Nephron (organoid): ENCODE measurements at regions not wholly inside any gene's neighbourhood (a gene's known extent, or its start where the extent isn't known, plus 50 kb on each side); places are given as distances from the start of the nearest gene placed in this dataset.

Experiments used
- H3K27ac Mint-ChIP-seq, 3 experiments: 2 replicates each; pipeline ENCODE4 v1.8.0; 2020; ENCODE audit warnings: mixed read lengths in 3 of 3, mild to moderate bottlenecking in 2 of 3, moderate library complexity in 1 of 3
- H3K27me3 Mint-ChIP-seq: 2 replicates; pipeline ENCODE4 v1.8.0; 2021; ENCODE audit warnings: low read depth, mild to moderate bottlenecking, moderate library complexity, mixed read lengths
- H3K36me3 Mint-ChIP-seq: 2 replicates; pipeline ENCODE4 v1.8.0; 2020; ENCODE audit warnings: low read depth, mixed read lengths
- H3K4me1 Mint-ChIP-seq: 2 replicates; pipeline ENCODE4 v1.8.0; 2020; ENCODE audit warnings: mixed read lengths
- H3K4me3 Mint-ChIP-seq, 3 experiments: 2 replicates each; pipeline ENCODE4 v1.8.0; 2020; ENCODE audit warnings: mild to moderate bottlenecking in 3 of 3, mixed read lengths in 3 of 3, moderate library complexity in 2 of 3
- H3K9me3 Mint-ChIP-seq: 2 replicates; pipeline ENCODE4 v1.8.0; 2020; ENCODE audit warnings: mixed read lengths
- TF ChIP-seq, protein P1 (sequence below), 3 experiments: fragments of 200-600 bp; sonication (generic); IDR thresholded peaks; one replicate each; pipeline ENCODE4 v1.5.0; 2021; ENCODE audit warnings: antibody characterized with exemption in 3 of 3; ENCODE audit not compliant: unreplicated experiment in 3 of 3

DNA sequence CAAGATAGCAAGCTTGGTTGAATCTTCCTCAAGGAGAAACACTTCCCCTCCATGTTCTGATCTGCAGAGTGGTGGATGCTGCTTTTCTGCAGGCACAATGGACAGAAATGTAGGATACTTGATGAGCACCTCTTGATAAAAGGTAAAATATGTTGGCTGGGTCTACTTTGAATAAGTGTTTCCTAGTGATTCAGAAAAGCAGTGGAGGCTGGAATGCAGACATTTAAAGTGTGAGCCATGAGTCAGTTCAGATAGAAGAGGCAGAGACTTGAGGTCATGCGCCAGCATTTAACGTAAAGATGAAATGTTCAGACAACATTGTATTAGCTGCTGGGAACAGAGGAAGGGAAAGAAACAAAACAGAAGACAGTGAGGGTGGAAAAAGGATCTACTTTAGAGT, 403.1 kb downstream of the ADRA2A start:
- H3K36me3 Mint-ChIP-seq = no peaks in the 10 kb centered on the region
- peaks cover 10% of the 10 kb centered on the region for H3K27me3 Mint-ChIP-seq
- no peak overlapping the region for H3K4me3 Mint-ChIP-seq
- H3K27ac Mint-ChIP-seq = no peak overlapping the region
- no peaks in the 10 kb centered on the region for H3K9me3 Mint-ChIP-seq
- peaks cover 14% of the 10 kb centered on the region for H3K4me1 Mint-ChIP-seq
- TF ChIP-seq, protein P1, sequence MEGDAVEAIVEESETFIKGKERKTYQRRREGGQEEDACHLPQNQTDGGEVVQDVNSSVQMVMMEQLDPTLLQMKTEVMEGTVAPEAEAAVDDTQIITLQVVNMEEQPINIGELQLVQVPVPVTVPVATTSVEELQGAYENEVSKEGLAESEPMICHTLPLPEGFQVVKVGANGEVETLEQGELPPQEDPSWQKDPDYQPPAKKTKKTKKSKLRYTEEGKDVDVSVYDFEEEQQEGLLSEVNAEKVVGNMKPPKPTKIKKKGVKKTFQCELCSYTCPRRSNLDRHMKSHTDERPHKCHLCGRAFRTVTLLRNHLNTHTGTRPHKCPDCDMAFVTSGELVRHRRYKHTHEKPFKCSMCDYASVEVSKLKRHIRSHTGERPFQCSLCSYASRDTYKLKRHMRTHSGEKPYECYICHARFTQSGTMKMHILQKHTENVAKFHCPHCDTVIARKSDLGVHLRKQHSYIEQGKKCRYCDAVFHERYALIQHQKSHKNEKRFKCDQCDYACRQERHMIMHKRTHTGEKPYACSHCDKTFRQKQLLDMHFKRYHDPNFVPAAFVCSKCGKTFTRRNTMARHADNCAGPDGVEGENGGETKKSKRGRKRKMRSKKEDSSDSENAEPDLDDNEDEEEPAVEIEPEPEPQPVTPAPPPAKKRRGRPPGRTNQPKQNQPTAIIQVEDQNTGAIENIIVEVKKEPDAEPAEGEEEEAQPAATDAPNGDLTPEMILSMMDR (IDR thresholded peaks at IDR 0.05; ENCODE audit: unreplicated experiment in 3 of 3) = no peak

DNA sequence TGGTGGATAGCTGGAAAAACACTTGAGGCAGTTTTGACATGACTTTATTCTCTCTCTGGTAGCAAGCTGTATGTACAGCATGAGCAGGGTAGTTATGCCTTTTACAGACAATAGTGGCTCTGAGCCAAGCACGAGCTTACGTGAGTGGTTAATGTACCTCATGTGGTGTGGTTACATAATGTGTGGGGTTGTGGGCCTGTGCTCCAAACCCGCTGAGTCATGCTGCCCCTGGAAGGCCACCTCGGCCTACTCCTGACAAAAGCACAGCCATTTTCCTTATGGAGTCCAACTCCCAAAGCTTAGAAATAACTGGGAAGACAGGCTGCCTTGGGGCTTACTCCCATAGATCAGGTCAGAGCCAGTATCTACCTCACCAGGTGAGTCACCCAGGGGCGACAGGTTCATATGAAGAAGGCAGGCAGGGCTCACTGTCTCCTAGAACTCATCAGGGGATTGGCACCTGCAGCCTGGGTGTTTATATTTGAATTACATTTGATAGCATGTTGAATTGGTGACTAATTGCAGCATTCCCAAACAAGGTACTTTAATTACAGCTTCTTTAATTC, 404.5 kb downstream of the ADRA2A start:
- peak overlapping the region in 2 of 3 experiments; percentile 31 to 55 for H3K27ac Mint-ChIP-seq
- H3K27me3 Mint-ChIP-seq = peaks cover 10% of the 10 kb centered on the region
- no peaks in the 10 kb centered on the region for H3K36me3 Mint-ChIP-seq
- H3K4me1 Mint-ChIP-seq = peaks cover 14% of the 10 kb centered on the region
- no peaks in the 10 kb centered on the region for H3K9me3 Mint-ChIP-seq
- TF ChIP-seq, protein P1 (IDR thresholded peaks at IDR 0.05; ENCODE audit: unreplicated experiment in 3 of 3) = no peak
- H3K4me3 Mint-ChIP-seq = no peak overlapping the region

DNA sequence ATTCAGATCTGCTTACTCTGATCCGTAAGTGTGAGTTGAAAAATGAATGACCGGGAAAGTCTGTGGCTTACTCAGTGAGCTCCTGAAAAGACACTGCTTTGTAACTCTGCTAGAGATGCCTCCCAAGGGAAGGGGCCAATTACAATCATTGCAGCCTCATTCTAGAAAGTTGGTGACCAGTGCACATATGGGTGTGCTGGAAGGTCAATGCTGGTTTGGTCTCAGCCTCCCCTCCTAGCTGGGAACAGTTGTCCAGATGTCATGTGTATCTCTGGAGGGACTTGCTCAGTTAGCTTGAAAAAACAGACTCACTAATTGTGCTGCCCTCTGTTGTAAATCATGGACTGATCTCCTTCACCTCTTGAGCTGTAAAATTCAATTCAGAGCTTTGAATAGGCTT, 405.0 kb downstream of the ADRA2A start:
- TF ChIP-seq, protein P1 (IDR thresholded peaks at IDR 0.05; ENCODE audit: unreplicated experiment in 3 of 3) = no peak
- Mint-ChIP-seq H3K27ac (peak overlapping the region in 1 of 3 experiments; percentile 31), H3K4me3 (no peak overlapping the region), H3K27me3 (peaks cover 10% of the 10 kb centered on the region), H3K4me1 (peaks cover 14% of the 10 kb centered on the region), H3K36me3 (no peaks in the 10 kb centered on the region), H3K9me3 (no peaks in the 10 kb centered on the region)

DNA sequence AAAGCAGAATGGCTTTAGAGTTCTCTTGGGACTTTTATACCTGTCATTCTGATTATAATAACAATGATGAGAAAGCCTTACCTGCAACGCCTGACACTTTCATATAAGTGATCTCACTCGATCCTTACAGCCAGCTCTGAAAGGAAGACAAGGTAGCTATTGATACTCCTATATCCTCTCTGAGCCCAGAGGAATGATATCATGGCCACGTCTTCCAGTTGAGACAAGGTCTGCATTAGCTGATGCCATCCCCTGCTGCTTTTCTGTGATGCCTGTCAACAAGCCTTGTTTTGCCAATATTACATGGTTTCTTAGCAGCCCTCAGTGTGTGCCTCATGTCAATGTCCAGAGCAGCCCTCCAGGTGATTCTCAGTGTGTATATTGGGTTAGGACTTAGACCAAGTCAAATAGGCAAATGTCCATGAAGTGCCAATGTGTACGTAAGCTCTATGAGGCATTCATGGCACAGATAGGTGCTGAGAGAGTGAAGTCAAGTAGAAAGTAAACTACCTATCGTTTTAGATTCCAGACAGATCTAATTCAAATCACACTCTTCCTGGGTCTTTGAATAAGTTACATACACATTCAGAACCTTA, 405.9 kb downstream of the ADRA2A start:
- H3K36me3 Mint-ChIP-seq = peaks cover 2% of the 10 kb centered on the region
- no peak overlapping the region for H3K27ac Mint-ChIP-seq

DNA sequence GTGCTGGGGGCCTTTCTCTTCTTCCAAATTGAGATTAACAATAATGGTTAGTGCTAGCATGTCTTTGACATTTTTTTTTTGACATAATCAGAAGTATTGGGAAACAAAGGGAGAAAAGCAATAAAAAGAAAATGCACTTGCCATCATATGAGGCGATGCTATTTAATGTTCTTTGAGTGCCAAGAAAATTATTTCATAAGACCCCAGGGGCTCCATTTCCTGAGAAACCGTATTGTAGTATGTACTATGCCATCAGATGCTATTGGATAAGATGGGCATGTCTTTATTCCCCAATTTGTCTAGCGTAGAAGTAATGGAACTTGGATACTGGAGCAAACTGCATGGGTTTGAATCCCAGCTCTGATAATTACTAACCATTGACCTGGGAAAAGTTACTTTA, 408.9 kb downstream of the ADRA2A start:
- no peaks in the 10 kb centered on the region for H3K4me1 Mint-ChIP-seq
- H3K27me3 Mint-ChIP-seq = peaks cover 2% of the 10 kb centered on the region
- H3K27ac Mint-ChIP-seq = no peak overlapping the region
- peaks cover 10% of the 10 kb centered on the region for H3K36me3 Mint-ChIP-seq
- H3K4me3 Mint-ChIP-seq = no peak overlapping the region
- H3K9me3 Mint-ChIP-seq = peaks cover 28% of the 10 kb centered on the region
- TF ChIP-seq, protein P1 (IDR thresholded peaks at IDR 0.05; ENCODE audit: unreplicated experiment in 3 of 3) = no peak

More for the DNA sequence above, 405.9 kb downstream of the ADRA2A start:
- peaks cover 10% of the 10 kb centered on the region for H3K27me3 Mint-ChIP-seq
- H3K4me3 Mint-ChIP-seq = no peak overlapping the region
- H3K4me1 Mint-ChIP-seq = peaks cover 14% of the 10 kb centered on the region
- peaks cover 4% of the 10 kb centered on the region for H3K9me3 Mint-ChIP-seq
- TF ChIP-seq, protein P1 (IDR thresholded peaks at IDR 0.05; ENCODE audit: unreplicated experiment in 3 of 3) = no peak

DNA sequence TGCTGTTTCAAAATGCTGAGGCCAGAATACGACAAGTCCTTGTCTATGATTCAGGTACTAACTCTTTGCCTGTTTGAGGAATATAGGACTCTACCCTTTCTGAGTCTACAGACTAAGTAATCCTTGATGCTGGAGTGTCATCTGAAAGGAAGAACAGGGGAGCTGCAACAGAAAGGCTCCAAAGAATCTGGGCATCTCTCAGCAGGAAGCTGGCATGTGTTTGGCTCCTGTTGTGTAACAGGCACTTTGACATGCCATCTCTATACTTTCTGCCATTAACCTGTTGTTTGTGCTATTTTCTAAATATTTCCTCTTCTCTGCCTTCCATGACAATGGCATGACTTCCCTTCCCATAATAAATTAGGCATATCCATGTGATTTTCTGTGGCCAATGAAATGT, 409.5 kb downstream of the ADRA2A start:
- Mint-ChIP-seq H3K4me1 (no peaks in the 10 kb centered on the region), H3K27ac (no peak overlapping the region), H3K27me3 (no peaks in the 10 kb centered on the region), H3K36me3 (peaks cover 10% of the 10 kb centered on the region), H3K9me3 (peaks cover 34% of the 10 kb centered on the region), H3K4me3 (no peak overlapping the region)
- TF ChIP-seq, protein P1 (IDR thresholded peaks at IDR 0.05; ENCODE audit: unreplicated experiment in 3 of 3) = no peak
